ENCODE measurements at regions not wholly inside any gene's neighbourhood (a gene's known extent, or its start where the extent isn't known, plus 50 kb on each side); places are given as distances from the start of the nearest gene placed in this dataset.
A peak's percentile ranks its signal among the peaks of the same experiment; 100 is the strongest.

GRCh38 chr6:11462742-11463397, 74.7 kb upstream of the TMEM170B start (continued):
- TF ChIP-seq ZBTB49 (CRISPR knock-in tag; IDR thresholded peaks at IDR 0.05; ENCODE audit: borderline replicate concordance) (no peak), ZNF136 (CRISPR knock-in tag; IDR thresholded peaks at IDR 0.05; ENCODE audit: low read depth) (no peak), PAWR (CRISPR knock-in tag; IDR thresholded peaks at IDR 0.05; ENCODE audit: borderline replicate concordance) (no peak), KLF13 (CRISPR knock-in tag; IDR thresholded peaks at IDR 0.05) (no peak), PLRG1 (conservative IDR thresholded peaks at IDR 0.05) (no peak), THYN1 (CRISPR knock-in tag; IDR thresholded peaks at IDR 0.05; ENCODE audit: borderline replicate concordance, low read depth) (no peak), AFF4 (CRISPR knock-in tag; IDR thresholded peaks at IDR 0.05) (no peak), ZNF264 (CRISPR knock-in tag; IDR thresholded peaks at IDR 0.05) (no peak), STAT5B (CRISPR knock-in tag; IDR thresholded peaks at IDR 0.05) (no peak), YY1 (IDR thresholded peaks at IDR 0.05; ENCODE audit: insufficient read depth, insufficient replicate concordance, low read depth, low read length) (no peak), HNF1B (CRISPR knock-in tag; IDR thresholded peaks at IDR 0.05) (no peak), ZNF30 (CRISPR knock-in tag; IDR thresholded peaks at IDR 0.05) (no peak), SP1 (IDR thresholded peaks at IDR 0.05) (no peak), SP1 (CRISPR knock-in tag; IDR thresholded peaks at IDR 0.05) (no peak), SIX1 (CRISPR knock-in tag; IDR thresholded peaks at IDR 0.05; ENCODE audit: borderline replicate concordance) (peak; percentile 92), ZNF224 (CRISPR knock-in tag; IDR thresholded peaks at IDR 0.05) (no peak), REPIN1 (CRISPR knock-in tag; IDR thresholded peaks at IDR 0.05; ENCODE audit: borderline replicate concordance, low read depth) (no peak), LBX2 (CRISPR knock-in tag; IDR thresholded peaks at IDR 0.05; ENCODE audit: borderline replicate concordance) (no peak), NCOA1 (CRISPR knock-in tag; IDR thresholded peaks at IDR 0.05) (no peak), NCOA5 (CRISPR knock-in tag; IDR thresholded peaks at IDR 0.05) (no peak), ZNF775 (CRISPR knock-in tag; IDR thresholded peaks at IDR 0.05; ENCODE audit: borderline replicate concordance) (no peak), NR2F1 (CRISPR knock-in tag; IDR thresholded peaks at IDR 0.05) (no peak), ZNF44 (CRISPR knock-in tag; IDR thresholded peaks at IDR 0.05) (no peak), SALL2 (CRISPR knock-in tag; IDR thresholded peaks at IDR 0.05) (no peak)

Measured in HepG2 (cell line).